ENCODE measurements at regions not wholly inside any gene's neighbourhood (a gene's known extent, or its start where the extent isn't known, plus 50 kb on each side); places are given as distances from the start of the nearest gene placed in this dataset.

- peaks cover 0 to 9% (median 0%) of the 10 kb centered on the region in 3 donors for H3K4me1 ChIP-seq
- TF ChIP-seq CTCF (IDR thresholded peaks at IDR 0.05) (no peak), POLR2A (IDR thresholded peaks at IDR 0.05) (no peak)
- peak overlapping the region in 2 of 4 donors; percentile 11 to 25 for H3K27ac ChIP-seq
- H3K36me3 ChIP-seq = no peaks in the 10 kb centered on the region
- H3K4me3 ChIP-seq = no peak overlapping the region
- no peaks in the 10 kb centered on the region for H3K27me3 ChIP-seq
- intact Hi-C loops (cut with DNase I) = no loop called here
- 38 to 48% methylated on average over 2 of the region's 2 CpGs for WGBS, 2 donors
- DNase-seq = no peak
- H3K9me3 ChIP-seq = no peaks in the 10 kb centered on the region
These were observed 441.4 kb upstream of the ZNF507 start for GRCh38 chr19:31903979-31904378.

GRCh38 chr19:31906111-31906871 is 439.1 kb upstream of the ZNF507 start:
- no peak for TF ChIP-seq POLR2A (IDR thresholded peaks at IDR 0.05)
- no peak for TF ChIP-seq CTCF (IDR thresholded peaks at IDR 0.05)
- DNase-seq = no peak
- no peaks in the 10 kb centered on the region for H3K27me3 ChIP-seq
- H3K27ac ChIP-seq = peak overlapping the region in 3 of 4 donors; percentile 59 to 86 (median 81)
- no peak overlapping the region for H3K4me3 ChIP-seq
- H3K9me3 ChIP-seq = no peaks in the 10 kb centered on the region
- WGBS, 2 donors = 18 to 22% methylated on average over 9 of the region's 9 CpGs
- H3K4me1 ChIP-seq = peaks cover 0 to 9% (median 0%) of the 10 kb centered on the region in 3 donors
- intact Hi-C loops (cut with DNase I) = no loop called here
- no peaks in the 10 kb centered on the region for H3K36me3 ChIP-seq

GRCh38 chr19:31907661-31908060 is 437.7 kb upstream of the ZNF507 start:
- H3K27me3 ChIP-seq = no peaks in the 10 kb centered on the region
- DNase-seq = no peak
- H3K27ac ChIP-seq = peak overlapping the region in 1 of 4 donors; percentile 86
- H3K36me3 ChIP-seq = no peaks in the 10 kb centered on the region
- intact Hi-C loops (cut with DNase I) = no loop called here
- H3K4me1 ChIP-seq = peaks cover 0 to 9% (median 0%) of the 10 kb centered on the region in 3 donors
- TF ChIP-seq POLR2A (IDR thresholded peaks at IDR 0.05) = no peak
- no peak for TF ChIP-seq CTCF (IDR thresholded peaks at IDR 0.05)
- 27 to 37% methylated on average over 1 of the region's 1 CpG for WGBS, 2 donors
- no peak overlapping the region for H3K4me3 ChIP-seq
- no peaks in the 10 kb centered on the region for H3K9me3 ChIP-seq

- no peak for DNase-seq
- WGBS, 2 donors = 65% methylated on average over 3 of the region's 3 CpGs
- no peaks in the 10 kb centered on the region for H3K36me3 ChIP-seq
- no peak for TF ChIP-seq POLR2A (IDR thresholded peaks at IDR 0.05)
- TF ChIP-seq CTCF (IDR thresholded peaks at IDR 0.05) = no peak
- no peak overlapping the region for H3K4me3 ChIP-seq
- no peaks in the 10 kb centered on the region for H3K9me3 ChIP-seq
- peak overlapping the region in 2 of 4 donors; percentile 3 to 31 for H3K27ac ChIP-seq
- no peaks in the 10 kb centered on the region for H3K27me3 ChIP-seq
- H3K4me1 ChIP-seq = peaks cover 0 to 9% (median 0%) of the 10 kb centered on the region in 3 donors
- intact Hi-C loops (cut with DNase I) = no loop called here
These were observed 437.3 kb upstream of the ZNF507 start for GRCh38 chr19:31908080-31908479.

- DNase-seq = no peak
- Histone ChIP-seq H3K4me3 (no peak overlapping the region), H3K27ac (peak overlapping the region in 2 of 4 donors; percentile 3 to 31), H3K9me3 (no peaks in the 10 kb centered on the region), H3K36me3 (no peaks in the 10 kb centered on the region), H3K4me1 (peaks cover 0 to 9% (median 0%) of the 10 kb centered on the region in 3 donors), H3K27me3 (no peaks in the 10 kb centered on the region)
- 47 to 61% methylated on average over 5 to 8 of the region's 10 CpGs for WGBS, 2 donors
- TF ChIP-seq CTCF (IDR thresholded peaks at IDR 0.05) = no peak
- TF ChIP-seq POLR2A (IDR thresholded peaks at IDR 0.05) = no peak
- intact Hi-C loops (cut with DNase I) = no loop called here
These were observed 436.7 kb upstream of the ZNF507 start for GRCh38 chr19:31908496-31909225.
